Loucy (cell line): ENCODE measurements at regions not wholly inside any gene's neighbourhood (a gene's known extent, or its start where the extent isn't known, plus 50 kb on each side); places are given as distances from the start of the nearest gene placed in this dataset.

Experiments
- H2AFZ ChIP-seq: fragments of 200-600 bp; sonication (generic); 2 replicates; pipeline ENCODE4 v1.6.0; 2016; ENCODE audit warnings: antibody characterized with exemption, mild to moderate bottlenecking, low read length, moderate library complexity
- H3F3A ChIP-seq: fragments of 200-600 bp; 2 replicates; pipeline ENCODE4 v1.6.0; 2016; ENCODE audit warnings: antibody characterized with exemption, low read depth, mild to moderate bottlenecking
- H3K27me3 ChIP-seq: fragments of 200-600 bp; sonication (generic); 2 replicates; pipeline ENCODE4 v1.6.1; 2014; ENCODE audit warnings: low read length, mild to moderate bottlenecking; ENCODE audit not compliant: insufficient read depth, poor library complexity, severe bottlenecking
- H3K36me3 ChIP-seq: fragments of 200-600 bp; sonication (generic); 2 replicates; pipeline ENCODE4 v1.6.1; 2016; ENCODE audit warnings: low read length; ENCODE audit not compliant: insufficient read depth
- H3K4me1 ChIP-seq: fragments of 200-600 bp; sonication (generic); 2 replicates; pipeline ENCODE4 v1.5.1; 2014; ENCODE audit warnings: low read length, mild to moderate bottlenecking; ENCODE audit not compliant: insufficient read depth, poor library complexity, severe bottlenecking
- H3K4me2 ChIP-seq: fragments of 200-600 bp; sonication (generic); 2 replicates; pipeline ENCODE4 v1.6.0; 2014; ENCODE audit warnings: antibody characterized with exemption, low read length, low read depth, mild to moderate bottlenecking; ENCODE audit not compliant: poor library complexity, severe bottlenecking
- H3K4me3 ChIP-seq: fragments of 200-600 bp; sonication (generic); 2 replicates; pipeline ENCODE4 v1.5.1; 2014; ENCODE audit warnings: low read length, mild to moderate bottlenecking, mixed read lengths; ENCODE audit not compliant: poor library complexity, severe bottlenecking
- H3K79me2 ChIP-seq: fragments of 200-600 bp; sonication (generic); 2 replicates; pipeline ENCODE4 v1.6.1; 2014; ENCODE audit warnings: low read length; ENCODE audit not compliant: insufficient read depth
- H3K9ac ChIP-seq: fragments of 200-600 bp; sonication (generic); 2 replicates; pipeline ENCODE4 v1.6.0; 2014; ENCODE audit warnings: mild to moderate bottlenecking, low read depth, low read length, moderate library complexity; ENCODE audit not compliant: poor library complexity, severe bottlenecking
- H3K9me2 ChIP-seq: fragments of 200-600 bp; sonication (generic); replicated peaks from 2 replicates; pipeline ENCODE4 v1.6.1; 2016; ENCODE audit warnings: low read depth, low read length, mixed read lengths
- H3K9me3 ChIP-seq: fragments of 200-600 bp; sonication (generic); 2 replicates; pipeline ENCODE4 v1.6.1; 2014; ENCODE audit warnings: mild to moderate bottlenecking, antibody characterized with exemption, low read length, low read depth; ENCODE audit not compliant: insufficient read depth
- H4K20me1 ChIP-seq: fragments of 200-600 bp; sonication (generic); 2 replicates; pipeline ENCODE4 v1.6.0; 2014; ENCODE audit warnings: antibody characterized with exemption, low read length, mild to moderate bottlenecking; ENCODE audit not compliant: insufficient read depth, poor library complexity, severe bottlenecking
- CTCF ChIP-seq: fragments of 200-600 bp; sonication (generic); conservative IDR thresholded peaks from 2 replicates; pipeline ENCODE4 v1.5.1; 2014; ENCODE audit warnings: mild to moderate bottlenecking, antibody characterized with exemption, low read length
- EZH2phosphoT487 ChIP-seq: fragments of 200-600 bp; IDR thresholded peaks from 2 replicates; pipeline ENCODE4 v1.6.1; 2018; ENCODE audit warnings: antibody characterized with exemption, mild to moderate bottlenecking, moderate library complexity, borderline replicate concordance

- H3K9me3 ChIP-seq = no peaks in the 10 kb centered on the region
- no peak overlapping the region for H3K4me3 ChIP-seq
- no peak overlapping the region for H3K9ac ChIP-seq
- no peaks in the 10 kb centered on the region for H3K9me2 ChIP-seq
- H3F3A ChIP-seq = no peaks in the 10 kb centered on the region
- TF ChIP-seq EZH2phosphoT487 (no peak), CTCF (no peak)
- no peak overlapping the region for H2AFZ ChIP-seq
- H3K4me1 ChIP-seq = no peaks in the 10 kb centered on the region
- no peaks in the 10 kb centered on the region for H3K79me2 ChIP-seq
- H3K4me2 ChIP-seq = no peak overlapping the region
- no peaks in the 10 kb centered on the region for H3K27me3 ChIP-seq
- H4K20me1 ChIP-seq = no peaks in the 10 kb centered on the region
- H3K36me3 ChIP-seq = no peaks in the 10 kb centered on the region
Observed at GRCh38 chr5:155960177-155960576, 366.8 kb upstream of the SGCD start.

GRCh38 chr5:155969537-155969936 lies 357.4 kb upstream of the SGCD start:
- no peak overlapping the region for H3K4me2 ChIP-seq
- no peaks in the 10 kb centered on the region for H3K4me1 ChIP-seq
- no peak overlapping the region for H3K9ac ChIP-seq
- H3K79me2 ChIP-seq = no peaks in the 10 kb centered on the region
- no peaks in the 10 kb centered on the region for H3K9me2 ChIP-seq
- TF ChIP-seq EZH2phosphoT487 = no peak
- TF ChIP-seq CTCF = no peak
- H3F3A ChIP-seq = no peaks in the 10 kb centered on the region
- H3K27me3 ChIP-seq = no peaks in the 10 kb centered on the region
- no peaks in the 10 kb centered on the region for H4K20me1 ChIP-seq
- H3K9me3 ChIP-seq = peaks cover 3% of the 10 kb centered on the region; the same call in 1 of the 2 replicates
- no peaks in the 10 kb centered on the region for H3K36me3 ChIP-seq
- H2AFZ ChIP-seq = no peak overlapping the region
- H3K4me3 ChIP-seq = no peak overlapping the region

- Histone ChIP-seq H3K9ac (no peak overlapping the region), H3K79me2 (no peaks in the 10 kb centered on the region), H3K4me1 (no peaks in the 10 kb centered on the region), H4K20me1 (no peaks in the 10 kb centered on the region), H2AFZ (no peak overlapping the region), H3K27me3 (no peaks in the 10 kb centered on the region), H3K4me3 (no peak overlapping the region), H3K9me2 (no peaks in the 10 kb centered on the region), H3K4me2 (no peak overlapping the region), H3K36me3 (no peaks in the 10 kb centered on the region), H3K9me3 (no peaks in the 10 kb centered on the region), H3F3A (no peaks in the 10 kb centered on the region)
- TF ChIP-seq EZH2phosphoT487 (no peak), CTCF (no peak)
Observed at GRCh38 chr5:155974369-155974768, 352.6 kb upstream of the SGCD start.
